Coronary artery (tissue), 2 donors: ENCODE measurements at regions not wholly inside any gene's neighbourhood (a gene's known extent, or its start where the extent isn't known, plus 50 kb on each side); places are given as distances from the start of the nearest gene placed in this dataset.

ENCODE experiments used
- DNase-seq: peaks from one replicate; pipeline ENCODE4 v3.0.0-alpha.2; 2017; ENCODE audit warnings: low spot score
- H3K27ac ChIP-seq, 2 donors: fragments of 200-600 bp; sonication (generic); one replicate each; pipeline ENCODE4 v1.5.1; 2016 to 2019
- H3K4me3 ChIP-seq: fragments of 200-600 bp; sonication (generic); 2 replicates; pipeline ENCODE4 v1.5.1; 2016; ENCODE audit warnings: mild to moderate bottlenecking, moderate library complexity
- TF ChIP-seq, protein P1 (sequence below): fragments of 200-600 bp; sonication (generic); IDR thresholded peaks from one replicate; pipeline ENCODE4 v1.5.1; 2019; ENCODE audit warnings: antibody characterized with exemption

DNA sequence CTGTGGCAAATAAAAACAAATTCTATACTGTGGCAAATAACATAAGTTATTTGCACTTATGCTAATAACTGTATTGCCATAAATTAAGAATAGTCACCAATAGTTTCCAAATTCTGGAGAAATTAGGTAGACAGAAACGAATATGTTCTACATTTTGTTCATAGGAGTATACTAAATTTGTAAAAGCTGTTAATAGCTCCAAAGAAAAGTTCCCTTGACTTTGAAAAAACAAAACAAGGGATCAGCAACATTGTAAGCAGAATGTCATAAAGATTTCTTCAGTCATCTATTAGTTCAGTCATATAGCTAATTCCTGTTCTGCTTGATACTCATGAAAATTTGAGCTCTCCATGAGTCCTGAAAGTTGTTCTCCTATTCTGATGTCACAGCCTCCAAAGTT is 1472.8 kb downstream of the C4orf33 start:
- DNase-seq = no peak
- Histone ChIP-seq H3K27ac (no peak overlapping the region), H3K4me3 (no peak overlapping the region)
- TF ChIP-seq, protein P1, sequence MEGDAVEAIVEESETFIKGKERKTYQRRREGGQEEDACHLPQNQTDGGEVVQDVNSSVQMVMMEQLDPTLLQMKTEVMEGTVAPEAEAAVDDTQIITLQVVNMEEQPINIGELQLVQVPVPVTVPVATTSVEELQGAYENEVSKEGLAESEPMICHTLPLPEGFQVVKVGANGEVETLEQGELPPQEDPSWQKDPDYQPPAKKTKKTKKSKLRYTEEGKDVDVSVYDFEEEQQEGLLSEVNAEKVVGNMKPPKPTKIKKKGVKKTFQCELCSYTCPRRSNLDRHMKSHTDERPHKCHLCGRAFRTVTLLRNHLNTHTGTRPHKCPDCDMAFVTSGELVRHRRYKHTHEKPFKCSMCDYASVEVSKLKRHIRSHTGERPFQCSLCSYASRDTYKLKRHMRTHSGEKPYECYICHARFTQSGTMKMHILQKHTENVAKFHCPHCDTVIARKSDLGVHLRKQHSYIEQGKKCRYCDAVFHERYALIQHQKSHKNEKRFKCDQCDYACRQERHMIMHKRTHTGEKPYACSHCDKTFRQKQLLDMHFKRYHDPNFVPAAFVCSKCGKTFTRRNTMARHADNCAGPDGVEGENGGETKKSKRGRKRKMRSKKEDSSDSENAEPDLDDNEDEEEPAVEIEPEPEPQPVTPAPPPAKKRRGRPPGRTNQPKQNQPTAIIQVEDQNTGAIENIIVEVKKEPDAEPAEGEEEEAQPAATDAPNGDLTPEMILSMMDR = no peak

DNA sequence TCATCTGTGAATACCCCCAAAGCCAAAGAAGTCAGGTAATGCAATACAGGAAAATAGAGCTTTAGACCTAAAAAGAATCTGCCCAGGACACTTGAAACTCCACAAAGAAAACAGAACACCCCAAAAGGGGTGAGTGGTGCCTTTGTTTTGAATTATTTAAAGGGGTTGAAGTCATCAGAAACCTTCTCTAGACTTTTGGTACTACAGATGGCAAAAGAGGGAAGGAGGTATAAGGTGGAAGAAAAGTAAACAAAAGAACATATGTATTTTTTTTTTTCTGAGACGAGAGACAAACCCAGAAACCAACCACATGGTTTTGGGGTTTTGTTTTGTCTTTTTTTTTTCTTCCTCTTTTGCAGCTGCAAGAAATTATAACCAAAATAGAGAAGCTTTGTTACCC is 1477.8 kb downstream of the C4orf33 start:
- Histone ChIP-seq H3K27ac (no peak overlapping the region), H3K4me3 (no peak overlapping the region)
- TF ChIP-seq, protein P1 = no peak
- DNase-seq = no peak

DNA sequence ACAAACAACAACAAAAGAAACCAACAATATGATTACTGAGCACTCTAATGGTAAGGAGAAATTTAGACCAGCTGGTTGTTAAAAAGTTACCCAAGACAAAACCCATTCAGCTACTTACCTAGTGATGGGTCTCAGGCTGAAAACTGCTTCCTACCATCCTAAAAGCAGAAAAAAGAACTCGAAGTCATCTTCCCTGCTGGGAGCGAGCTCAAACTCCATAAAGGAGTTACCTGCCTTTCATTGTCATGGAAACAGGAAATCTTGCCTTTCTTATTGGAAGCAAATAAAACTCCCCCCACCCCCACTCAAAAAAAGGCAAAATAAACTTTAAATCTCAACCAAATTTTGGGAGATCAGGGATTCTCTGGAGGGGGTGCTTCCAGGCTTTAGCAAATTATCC is 1478.3 kb downstream of the C4orf33 start:
- Histone ChIP-seq H3K27ac (no peak overlapping the region), H3K4me3 (no peak overlapping the region)
- TF ChIP-seq, protein P1 = no peak
- DNase-seq = no peak

DNA sequence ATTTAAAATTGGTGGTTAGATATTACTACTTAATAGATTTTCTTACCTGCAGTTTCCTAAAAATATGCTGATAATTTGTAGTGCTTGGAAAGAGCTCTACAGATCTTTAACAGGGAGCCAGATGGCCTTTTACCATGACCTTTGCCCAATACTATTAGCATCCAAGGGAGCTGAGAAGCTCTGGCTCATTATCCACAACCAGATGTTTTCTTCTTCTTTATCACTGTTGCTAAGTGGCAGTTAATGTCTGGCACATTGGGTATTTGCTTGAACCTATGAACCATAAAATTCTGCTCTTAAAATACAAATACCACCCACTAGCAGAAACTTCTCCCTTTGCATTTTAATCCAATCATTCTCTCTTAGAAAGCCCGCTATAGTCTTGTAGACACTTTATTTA is 1480.3 kb downstream of the C4orf33 start:
- Histone ChIP-seq H3K27ac (no peak overlapping the region), H3K4me3 (no peak overlapping the region)
- TF ChIP-seq, protein P1 = no peak
- DNase-seq = no peak

DNA sequence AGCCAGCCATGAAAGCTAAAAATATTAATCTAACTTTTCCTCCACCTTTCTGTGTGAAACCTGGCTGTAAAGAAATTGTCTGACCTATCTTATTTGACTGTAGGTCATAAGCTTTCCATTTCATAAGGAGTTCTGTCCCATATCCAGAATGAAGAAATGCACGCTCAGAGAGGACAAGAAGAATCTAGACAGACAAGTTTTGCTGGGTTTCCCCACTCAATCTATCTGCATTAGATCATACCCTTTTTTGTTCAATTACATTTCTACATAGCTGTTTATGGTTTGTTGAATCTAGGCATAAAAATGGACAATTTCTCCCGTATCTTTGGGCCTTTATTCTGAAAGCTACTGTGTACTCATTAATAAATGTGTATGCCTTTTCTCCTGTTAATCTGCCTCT is 1495.1 kb downstream of the C4orf33 start:
- DNase-seq = no peak

DNA sequence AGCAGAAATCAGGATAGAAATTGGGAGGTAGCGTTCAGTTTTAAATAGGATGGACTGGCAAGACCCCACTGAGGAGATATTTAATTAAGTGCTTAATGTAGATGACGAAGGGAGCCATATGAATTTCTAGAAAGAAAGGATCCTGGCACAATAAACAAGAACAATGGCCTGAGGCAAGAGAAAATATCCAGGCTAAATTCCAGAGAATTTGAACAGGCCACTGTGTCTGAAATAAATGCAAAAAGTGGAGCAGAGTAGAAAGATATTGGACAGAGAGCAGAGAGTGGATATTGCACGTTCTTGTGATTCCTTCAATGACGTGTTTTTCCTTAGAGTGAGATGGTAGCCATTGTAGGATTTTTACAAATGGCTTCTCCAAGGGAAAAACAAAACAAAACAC is 1504.8 kb downstream of the C4orf33 start:
- TF ChIP-seq, protein P1 = no peak
- H3K27ac ChIP-seq = no peak overlapping the region
- DNase-seq = no peak
- H3K4me3 ChIP-seq = no peak overlapping the region

More for the DNA sequence above, 1495.1 kb downstream of the C4orf33 start:
- no peak overlapping the region for H3K27ac ChIP-seq
- TF ChIP-seq, protein P1 = no peak
- H3K4me3 ChIP-seq = no peak overlapping the region

DNA sequence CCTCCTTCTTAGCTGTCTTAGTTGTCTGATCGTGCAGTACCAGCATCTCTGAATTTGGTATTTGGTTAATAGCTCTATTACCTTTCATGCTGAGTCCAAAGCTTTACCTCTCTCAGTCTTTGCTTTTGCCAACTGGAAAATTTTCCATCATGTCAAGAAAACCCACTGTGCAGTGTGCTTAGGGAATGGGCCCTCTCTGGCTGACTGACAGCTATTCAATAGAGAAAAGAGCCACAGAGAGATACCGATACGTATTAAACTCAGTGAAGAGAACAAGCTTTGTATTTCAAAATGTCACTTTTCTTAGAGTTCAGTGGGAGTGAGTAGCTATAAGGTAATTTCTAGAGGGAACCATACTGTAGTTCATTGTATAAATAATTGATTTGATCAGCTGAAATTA is 1507.1 kb downstream of the C4orf33 start:
- H3K4me3 ChIP-seq = no peak overlapping the region
- TF ChIP-seq, protein P1 = no peak
- H3K27ac ChIP-seq = no peak overlapping the region
- DNase-seq = no peak
